Left cardiac atrium (tissue), 4 donors: ENCODE measurements at regions not wholly inside any gene's neighbourhood (a gene's known extent, or its start where the extent isn't known, plus 50 kb on each side); places are given as distances from the start of the nearest gene placed in this dataset.

ENCODE experiments used
- ATAC-seq, 2 donors: fragments of 200-7000 bp; cut with Tn5 transposase; one replicate each; pipeline ENCODE4 v1.9.1; 2020; ENCODE audit warnings: mild to moderate bottlenecking in 2 of 2, moderate library complexity in 2 of 2
- DNase-seq: peaks from one replicate; pipeline ENCODE4 v3.0.0-alpha.2; 2020
- intact Hi-C, 2 donors: fragments of 100-400 bp; cut with DNase I; formaldehyde crosslinking; loops; one replicate each; pipeline versions ENCODE4 v1.14.1 to v1.15.1; 2022 to 2023
- donor health status: DM: no; HTN: yes; CAD: no.
- donor health status: DM: no; HTN: yes; CAD: no; lungs with severe emphysema.
- donor health status: DM: yes; HTN: yes; CAD: no.
- donor health status: Dilated cardiomyopathy.

DNA sequence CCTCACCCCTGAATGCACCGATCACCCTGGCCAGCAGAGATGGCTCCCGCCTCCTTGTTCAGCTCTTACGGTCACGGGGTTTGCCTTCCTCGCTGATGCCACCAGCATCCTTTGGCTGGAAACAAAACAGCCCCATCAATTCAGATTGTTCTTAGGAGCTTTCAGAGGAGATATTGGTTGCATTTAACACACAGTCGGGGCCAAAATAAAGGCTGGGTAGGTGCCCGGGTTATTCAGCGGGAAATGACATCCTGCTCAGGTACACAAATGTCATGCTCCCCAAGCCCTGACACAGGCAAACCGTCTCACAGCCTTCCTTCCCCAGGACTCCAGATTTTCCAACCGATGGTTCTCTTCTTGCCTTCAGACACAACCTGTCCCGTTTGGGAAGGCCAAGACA, 62.4 kb upstream of the MEF2A start:
- DNase-seq: no peak
- ATAC-seq: no peak
- intact Hi-C loops: loop anchor here in 1 of 2 donors (10.0 kb wide), 1 partner anchor 99 kb away; no protein-coding TSS in a partner anchor

DNA sequence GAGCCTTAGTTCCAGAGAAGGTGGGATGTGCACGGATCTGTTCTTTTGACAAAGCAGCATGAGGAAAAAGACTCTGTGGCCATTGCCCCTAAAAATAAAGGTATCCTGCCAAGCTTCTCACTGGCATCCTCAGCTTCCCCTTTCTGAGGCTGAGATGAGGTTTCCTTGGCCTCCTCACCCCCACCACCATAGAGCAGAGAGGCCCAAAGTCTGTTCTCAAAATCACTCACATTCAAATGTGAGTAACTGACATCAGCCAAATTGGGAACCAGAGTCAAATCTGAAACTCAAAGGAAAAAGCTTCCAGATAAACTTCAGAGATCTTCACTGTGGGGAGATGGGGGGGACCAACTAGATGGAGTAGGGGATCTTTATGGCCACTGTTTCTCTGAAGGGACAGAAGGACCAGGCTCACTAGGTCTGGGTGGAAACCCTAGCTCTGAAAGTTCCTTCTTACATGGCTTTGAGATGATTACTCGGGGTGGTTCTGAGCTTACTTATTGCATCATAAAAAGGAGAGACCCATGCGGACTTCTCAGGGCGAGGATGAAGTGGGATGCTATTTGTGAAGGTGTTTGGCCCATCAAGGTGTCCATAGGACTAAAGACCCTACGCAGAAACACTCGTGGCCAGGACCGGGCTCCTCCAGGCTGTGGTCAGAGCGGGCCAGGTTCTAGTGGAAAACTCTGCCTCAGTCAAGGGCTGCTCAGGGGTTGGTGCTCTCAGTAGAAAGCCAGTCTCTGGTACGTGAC, 61.5 kb upstream of the MEF2A start:
- DNase-seq (no peak), ATAC-seq (no peak)
- intact Hi-C loops: loop anchor here in 1 of 2 donors (10.0 kb wide), 1 partner anchor 99 kb away; no protein-coding TSS in a partner anchor

DNA sequence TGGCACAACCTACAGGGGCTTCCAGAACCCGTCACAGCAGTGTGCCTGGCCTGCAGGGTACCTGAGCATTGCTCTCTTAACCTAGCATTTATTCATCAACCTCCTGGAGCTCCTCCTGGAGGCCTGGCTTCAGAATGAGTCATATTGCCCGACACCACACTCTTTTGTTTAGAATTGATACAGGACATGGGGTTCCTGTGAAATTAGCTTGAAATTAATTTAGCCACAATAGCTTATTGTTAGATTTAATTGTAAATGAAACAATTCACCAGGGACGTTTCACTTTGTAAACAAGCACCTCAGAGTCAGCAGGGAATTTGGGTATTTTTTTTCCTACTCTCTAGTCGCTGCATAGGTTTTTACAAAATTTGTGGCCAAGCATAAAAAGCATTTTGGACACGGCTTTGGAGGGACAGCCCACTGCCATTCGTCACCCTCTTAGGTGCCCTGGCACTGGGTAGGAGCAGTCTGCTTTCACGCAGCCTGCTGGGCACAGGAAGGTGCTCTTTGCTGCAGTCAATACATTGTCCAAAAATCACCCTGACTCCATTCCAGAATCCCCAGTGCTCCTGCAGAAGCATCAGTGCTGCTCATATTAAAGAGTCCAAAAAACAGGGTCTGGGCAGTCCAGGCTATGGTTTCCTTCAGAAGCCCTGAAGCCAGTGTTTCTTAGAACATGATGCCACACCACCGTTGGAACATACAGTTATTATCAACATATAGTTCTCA, 60.8 kb upstream of the MEF2A start:
- intact Hi-C loops: loop anchor here (5.0 to 10.0 kb wide), 2 partner anchors 53 to 100 kb away; no protein-coding TSS in a partner anchor
- DNase-seq: no peak
- ATAC-seq: no peak

DNA sequence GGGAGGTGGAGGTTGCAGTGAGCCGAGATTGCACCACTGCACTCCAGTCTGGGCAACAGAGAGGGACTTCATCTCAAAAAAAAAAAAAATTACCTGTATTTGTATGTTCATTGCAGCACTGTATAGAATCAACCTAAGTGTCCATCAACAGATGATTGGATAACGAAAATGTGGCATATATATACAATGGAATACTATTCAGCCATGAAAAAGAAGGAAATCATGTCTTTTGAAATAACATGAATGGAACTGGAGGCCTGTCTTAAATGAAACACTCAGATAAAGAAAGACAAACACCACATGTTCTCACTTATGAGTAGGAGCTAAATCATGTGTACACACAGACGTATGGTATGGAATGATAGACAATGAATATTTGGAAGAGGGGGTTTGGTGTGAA, 59.4 kb upstream of the MEF2A start:
- no peak for DNase-seq
- intact Hi-C loops: loop anchor here (5.0 to 10.0 kb wide), 2 partner anchors 54 to 102 kb away; no protein-coding TSS in a partner anchor
- ATAC-seq: no peak

DNA sequence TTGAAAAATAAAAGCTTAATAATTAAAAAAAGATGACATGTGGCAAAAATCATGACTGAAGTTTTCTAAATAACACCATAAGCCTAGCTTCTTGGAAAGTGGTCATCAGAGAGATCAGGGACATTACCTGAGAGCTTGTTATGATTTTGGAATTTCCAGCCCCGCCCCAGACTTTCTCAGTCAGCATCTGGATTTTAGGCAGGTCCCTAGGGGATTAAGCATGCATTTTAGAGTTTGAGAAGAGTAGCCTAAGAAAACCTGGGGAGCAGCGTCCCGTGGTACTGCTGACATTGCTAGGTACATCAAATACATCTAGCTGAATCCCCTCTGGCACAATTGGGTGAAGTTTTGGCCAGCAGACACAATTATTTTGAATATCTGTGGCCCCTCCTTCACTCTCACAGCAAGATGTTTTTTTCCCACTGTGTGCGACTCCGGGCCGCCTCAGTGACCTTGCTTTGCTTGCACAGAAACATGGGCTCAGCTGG, 58.7 kb upstream of the MEF2A start:
- DNase-seq (no peak), ATAC-seq (no peak)
- intact Hi-C loops: loop anchor here (5.0 to 10.0 kb wide), 2 partner anchors 55 to 102 kb away; no protein-coding TSS in a partner anchor

DNA sequence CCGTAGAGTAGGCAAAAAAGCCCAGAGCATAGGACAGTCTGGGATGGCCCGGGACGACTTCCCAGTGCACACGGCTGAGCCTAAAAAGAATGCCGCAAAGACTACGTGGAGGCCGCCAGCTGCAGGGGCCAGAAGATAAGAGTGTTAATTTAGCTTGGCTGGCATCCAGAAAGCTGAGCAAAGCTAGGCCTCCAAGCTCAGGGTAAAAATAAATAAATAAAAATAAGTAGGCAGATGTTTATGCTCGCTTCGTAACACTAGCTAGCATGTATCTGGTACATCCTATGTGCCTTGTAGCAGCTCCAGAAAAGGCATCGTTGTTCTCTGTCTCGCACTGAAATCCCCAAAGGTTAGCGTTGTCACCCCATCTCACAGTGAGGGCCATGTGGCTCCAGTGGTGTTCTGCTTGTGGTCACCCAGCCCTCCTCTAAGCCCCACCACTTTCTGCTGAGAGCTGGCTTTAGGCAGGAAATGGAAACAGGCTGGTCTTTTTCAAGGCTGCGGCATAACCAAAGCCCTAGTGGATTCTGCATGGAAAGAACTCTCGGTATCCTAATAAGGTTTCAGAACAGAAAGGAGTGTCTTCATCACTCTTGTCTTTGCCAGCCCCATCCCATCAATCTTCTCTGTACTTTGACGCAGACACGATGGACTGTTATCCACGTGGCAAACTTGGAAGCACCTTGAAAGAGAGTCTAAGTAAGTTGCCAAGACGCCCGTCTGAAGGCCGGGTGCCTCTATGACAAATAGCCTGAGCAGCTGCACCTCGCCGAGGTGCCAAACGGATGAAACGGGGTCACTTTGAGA, 58.1 kb upstream of the MEF2A start:
- peak; percentile 84 to 85 for ATAC-seq
- DNase-seq: peak; percentile 76
- intact Hi-C loops: loop anchor here (5.0 to 10.0 kb wide), 2 partner anchors 55 to 103 kb away; no protein-coding TSS in a partner anchor

DNA sequence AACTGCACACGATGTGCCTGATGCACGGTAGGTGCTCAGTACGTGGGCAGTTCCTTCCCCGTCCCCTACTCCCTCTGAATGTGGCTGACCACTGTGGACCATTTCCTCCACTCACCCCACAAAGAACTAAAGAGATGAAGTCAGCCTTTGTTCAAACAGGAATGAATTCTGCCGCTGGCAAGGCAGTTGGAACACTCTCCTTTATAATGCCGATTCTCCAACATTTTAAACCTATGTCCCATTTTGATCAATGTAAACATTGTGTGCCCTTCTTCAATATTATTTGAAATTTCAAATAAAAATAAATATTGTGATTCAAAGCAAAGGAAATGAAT, 57.5 kb upstream of the MEF2A start:
- ATAC-seq (no peak), DNase-seq (no peak)
- intact Hi-C loops: loop anchor here (5.0 to 10.0 kb wide), 2 partner anchors 56 to 103 kb away; no protein-coding TSS in a partner anchor

DNA sequence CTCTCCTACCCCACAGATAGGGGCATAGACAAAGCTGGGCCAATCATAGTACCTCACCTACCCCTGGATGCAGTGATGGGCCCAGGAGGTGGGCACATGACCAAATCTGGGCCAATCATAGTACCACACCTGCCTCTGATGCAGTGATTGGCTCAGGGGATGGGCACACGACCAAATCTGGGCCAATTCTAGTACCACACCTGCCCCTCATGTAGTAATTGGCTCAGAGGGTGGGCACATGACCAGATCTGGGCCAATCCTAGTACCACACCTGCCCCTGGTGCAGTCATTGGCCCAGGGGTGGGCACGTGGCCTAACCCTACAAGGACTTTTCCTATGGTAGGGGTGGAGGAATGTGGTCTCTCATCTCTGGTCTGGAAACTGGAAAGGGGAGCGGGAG, 56.9 kb upstream of the MEF2A start:
- intact Hi-C loops: loop anchor here (5.0 to 10.0 kb wide), 2 partner anchors 57 to 104 kb away; no protein-coding TSS in a partner anchor
- ATAC-seq: no peak
- no peak for DNase-seq

DNA sequence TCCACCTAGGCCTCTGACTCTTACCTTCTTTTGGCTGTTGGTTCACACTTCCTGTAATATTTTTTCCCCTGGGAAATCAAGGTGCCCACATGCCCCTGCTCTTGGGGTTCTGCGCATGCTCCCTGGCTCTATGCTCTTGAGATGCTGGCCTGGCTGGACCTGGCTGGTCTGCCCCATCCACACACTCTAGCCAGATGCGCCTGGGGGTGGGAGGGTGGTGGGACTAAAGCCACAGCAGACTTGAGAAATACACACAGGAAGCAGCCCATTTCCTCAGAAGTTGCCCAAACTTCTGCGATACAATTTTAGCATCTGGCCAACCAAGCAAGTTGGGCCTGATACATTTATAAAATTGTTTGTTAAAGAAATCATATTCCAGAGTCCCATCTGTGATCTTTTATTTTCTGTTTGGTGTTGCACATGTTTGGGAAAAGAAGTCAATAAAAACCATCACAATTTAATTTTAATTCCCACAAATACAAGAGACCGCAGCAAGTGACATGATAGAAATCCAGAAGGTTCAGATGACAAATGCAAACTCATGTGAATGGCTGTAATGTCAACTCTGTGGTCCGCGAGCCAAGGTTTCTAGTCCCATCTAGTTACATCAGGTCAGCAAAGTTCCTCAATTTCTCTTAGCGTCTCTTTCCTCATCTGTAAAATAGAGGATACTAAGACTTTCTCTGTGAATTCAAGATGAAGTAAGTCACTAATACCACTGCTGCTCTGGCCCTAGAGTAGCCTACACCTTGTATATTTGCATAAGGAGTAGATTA, 55.9 kb upstream of the MEF2A start:
- intact Hi-C loops: loop anchor here (5.0 to 10.0 kb wide), 4 partner anchors 52 to 195 kb away; no protein-coding TSS in a partner anchor
- no peak for ATAC-seq
- no peak for DNase-seq

DNA sequence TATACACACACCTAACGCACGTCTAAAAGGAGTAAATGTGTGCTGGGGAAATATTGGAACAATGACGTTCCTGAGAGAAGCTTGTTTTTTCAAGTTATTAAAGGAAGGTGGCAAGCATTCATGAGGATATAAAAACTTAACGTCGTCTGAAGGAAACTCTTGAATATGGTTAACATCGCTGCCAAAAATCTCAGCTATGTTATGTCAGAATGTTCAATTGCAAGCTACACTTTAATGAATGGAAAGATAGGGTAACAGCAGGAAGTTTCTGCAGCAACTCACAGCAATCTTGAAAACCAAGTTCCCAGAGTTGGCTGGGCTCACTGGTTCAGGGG, 54.3 kb upstream of the MEF2A start:
- intact Hi-C loops: loop anchor here in 1 of 2 donors (5.0 to 10.0 kb wide), 2 partner anchors 51 to 193 kb away; no protein-coding TSS in a partner anchor
- DNase-seq: no peak
- no peak for ATAC-seq

DNA sequence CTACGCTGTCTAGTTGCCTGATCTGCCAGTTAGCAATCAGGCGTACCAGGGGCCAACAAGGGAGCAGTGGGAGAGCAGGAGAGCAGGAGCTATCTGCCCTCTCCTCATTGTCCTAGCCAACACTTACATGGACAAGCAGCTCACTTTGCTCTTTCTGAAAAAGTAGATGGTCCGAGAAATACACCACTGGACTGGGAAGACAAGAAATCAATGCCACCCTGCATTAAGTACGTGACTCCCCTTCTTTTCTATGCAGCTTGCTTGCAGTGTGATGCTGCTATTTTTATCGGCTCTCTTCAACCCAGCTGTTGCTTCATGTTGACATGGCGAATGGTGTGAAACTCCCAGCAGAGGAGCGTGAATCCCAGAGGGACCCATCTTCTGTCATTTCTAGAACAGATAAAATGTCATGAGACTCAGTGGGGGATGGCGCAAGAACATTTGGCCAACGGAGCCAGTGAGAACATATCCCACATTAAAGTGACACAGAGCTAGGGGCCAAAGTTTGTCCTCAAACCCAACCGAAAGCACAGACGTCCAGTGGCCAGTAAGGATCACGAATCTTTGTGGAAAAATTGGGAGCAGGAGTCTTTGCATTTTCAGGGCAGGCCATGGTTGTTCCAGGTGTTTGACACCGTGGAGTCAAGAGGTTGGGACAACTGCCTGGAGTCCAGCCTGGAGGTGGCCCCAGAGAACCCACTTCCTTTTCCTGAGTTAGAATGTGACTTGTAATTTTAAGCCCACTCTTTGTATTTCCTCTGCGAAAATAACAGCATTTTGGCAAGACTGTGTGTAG, 53.7 kb upstream of the MEF2A start:
- peak; percentile 68 for DNase-seq

DNA sequence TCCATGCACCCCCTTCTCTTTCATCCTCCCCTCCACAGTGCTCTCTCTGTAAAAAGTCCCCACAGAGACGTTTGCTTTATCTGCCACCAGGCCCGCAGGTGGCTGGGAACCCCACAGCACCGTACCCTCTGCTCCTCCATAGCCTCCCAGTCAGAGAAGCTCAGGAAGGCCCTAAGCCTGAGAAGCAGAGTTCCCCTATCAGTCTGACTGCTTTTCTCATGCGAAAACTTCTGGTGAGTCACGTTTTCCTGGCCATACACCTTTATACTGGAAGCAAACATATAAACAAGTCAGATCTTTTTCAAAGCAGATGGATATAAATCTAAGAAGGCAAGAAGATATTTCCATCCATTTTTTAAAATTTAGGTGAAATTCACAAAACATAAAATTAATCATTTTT, 51.5 kb upstream of the MEF2A start:
- intact Hi-C loops: loop anchor here in 1 of 2 donors (5.0 to 10.0 kb wide), 2 partner anchors 48 to 190 kb away; no protein-coding TSS in a partner anchor
- DNase-seq (no peak), ATAC-seq (no peak)

More for the DNA sequence above, 53.7 kb upstream of the MEF2A start:
- peak; percentile 8 to 67 for ATAC-seq
- intact Hi-C loops: loop anchor here in 1 of 2 donors (5.0 to 10.0 kb wide), 2 partner anchors 50 to 193 kb away; no protein-coding TSS in a partner anchor
